Stimulated activated CD8-positive, alpha-beta memory T cell treated with anti-CD3 and anti-CD28 coated beads, Interleukin-2, amount 100 ng/mL, for 1 hour (primary cell): ENCODE measurements at regions not wholly inside any gene's neighbourhood (a gene's known extent, or its start where the extent isn't known, plus 50 kb on each side); places are given as distances from the start of the nearest gene placed in this dataset.
"Not testable (repeated sequence)": the region's sequence is repeated elsewhere in the genome, so short reads cannot be mapped to it uniquely, and the experiment has no call there.

ENCODE experiments used
- DNase-seq, 2 donors: peaks; one replicate each; pipeline ENCODE4 v3.0.0-alpha.2; 2020; ENCODE audit warnings: low read depth in 2 of 2

GRCh38 chr11:70892889-70893288 is 359.5 kb downstream of the SHANK2 start:
- no peak for DNase-seq

DNA sequence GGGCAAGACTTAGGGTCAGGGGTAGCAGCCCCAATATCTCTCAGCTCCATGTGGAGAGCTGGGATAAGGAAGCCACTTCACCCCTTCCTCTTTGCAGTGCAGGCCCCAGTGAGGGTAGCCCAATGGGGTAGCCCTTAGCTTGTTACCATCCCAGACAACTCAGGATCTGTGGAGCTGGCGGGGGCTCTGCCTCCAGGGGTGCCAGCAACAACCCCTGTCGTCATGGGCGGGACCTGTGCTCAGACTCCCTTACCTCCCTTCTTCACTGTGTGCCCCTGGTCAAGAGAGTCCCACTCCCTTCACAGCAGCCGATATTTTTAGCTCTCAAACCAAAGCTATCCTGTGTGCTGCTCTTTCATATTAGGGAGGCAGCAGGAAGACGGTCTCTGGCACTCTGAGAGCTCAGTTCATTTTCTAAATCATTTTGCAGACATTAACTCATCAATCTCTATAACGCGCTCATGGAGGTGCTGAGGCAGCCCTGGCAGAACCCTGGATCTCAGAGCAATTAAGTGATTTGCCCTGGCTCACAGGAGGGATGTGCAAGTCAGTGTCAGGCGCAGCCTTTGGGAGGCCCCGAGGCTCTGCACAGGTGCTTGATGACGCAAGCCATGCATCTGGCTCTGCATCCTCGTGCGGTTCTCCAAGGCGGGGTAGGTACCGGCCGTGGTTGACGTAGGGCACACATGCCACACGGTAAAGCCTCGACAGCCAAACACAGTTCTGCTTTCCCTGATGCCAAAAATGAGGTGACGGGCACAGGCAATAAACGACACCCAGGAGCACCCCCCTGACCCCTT is 357.6 kb downstream of the SHANK2 start:
- DNase-seq, result no peak

DNA sequence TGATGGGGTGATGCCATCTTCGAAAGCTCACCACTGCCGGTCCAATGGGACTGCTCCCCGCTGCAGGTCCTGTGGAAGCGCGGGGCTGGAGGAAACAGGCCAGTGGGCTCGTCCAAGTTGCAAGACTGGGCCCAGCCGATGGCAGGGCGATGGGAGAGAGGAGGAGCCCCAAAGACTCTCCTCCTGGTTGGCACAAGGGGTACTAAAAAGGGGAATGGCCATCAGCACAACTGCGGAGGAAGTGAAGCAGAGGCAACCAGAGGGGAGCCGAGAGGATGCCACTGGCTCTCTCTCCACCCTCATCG is 357.1 kb downstream of the SHANK2 start:
- no peak for DNase-seq

- no peak for DNase-seq
These were observed 354.9 kb downstream of the SHANK2 start for GRCh38 chr11:70897429-70897828.

DNA sequence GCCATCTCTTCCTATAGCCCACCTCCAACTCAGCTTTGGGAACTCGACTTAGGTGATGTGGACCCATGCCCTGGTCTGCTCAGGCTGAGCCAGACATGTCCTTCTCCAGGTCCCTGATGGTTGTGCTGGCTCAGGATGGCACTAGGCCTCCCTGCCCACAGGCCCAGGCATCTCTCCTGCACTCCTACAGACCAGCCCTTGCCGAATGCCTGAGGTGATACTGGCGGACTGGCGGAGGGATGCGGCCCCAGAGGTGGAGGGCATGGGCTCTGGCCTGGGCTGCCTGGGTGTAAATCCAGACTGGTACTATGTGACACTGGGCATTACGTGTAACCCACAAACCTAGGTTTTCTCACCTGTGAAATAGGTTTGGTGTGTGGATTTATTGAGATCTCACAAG is 352.8 kb downstream of the SHANK2 start:
- no peak for DNase-seq

- no peak for DNase-seq
These were observed 351.8 kb downstream of the SHANK2 start for GRCh38 chr11:70900540-70900939.

- no peak for DNase-seq
These were observed 350.3 kb downstream of the SHANK2 start for GRCh38 chr11:70901951-70902521.

DNA sequence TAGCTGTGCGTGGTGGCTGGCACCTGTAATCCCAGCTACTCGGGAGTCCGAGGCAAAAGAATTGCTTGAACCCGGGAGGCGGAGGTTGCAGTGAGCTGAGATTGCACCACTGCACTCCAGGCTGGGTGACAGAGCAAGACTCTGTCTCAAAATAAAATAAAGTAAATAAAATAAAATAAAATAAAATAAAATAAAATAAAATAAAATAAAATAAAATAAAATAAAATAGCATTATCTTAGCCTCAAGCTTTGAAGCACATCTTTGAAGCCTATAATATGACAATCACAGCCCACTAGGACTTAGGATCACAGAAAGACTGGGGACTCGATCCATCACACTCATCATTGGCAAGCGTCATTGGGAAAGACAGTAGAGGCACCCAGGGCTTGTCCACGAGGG is 349.1 kb downstream of the SHANK2 start:
- DNase-seq, result not testable (repeated sequence)

DNA sequence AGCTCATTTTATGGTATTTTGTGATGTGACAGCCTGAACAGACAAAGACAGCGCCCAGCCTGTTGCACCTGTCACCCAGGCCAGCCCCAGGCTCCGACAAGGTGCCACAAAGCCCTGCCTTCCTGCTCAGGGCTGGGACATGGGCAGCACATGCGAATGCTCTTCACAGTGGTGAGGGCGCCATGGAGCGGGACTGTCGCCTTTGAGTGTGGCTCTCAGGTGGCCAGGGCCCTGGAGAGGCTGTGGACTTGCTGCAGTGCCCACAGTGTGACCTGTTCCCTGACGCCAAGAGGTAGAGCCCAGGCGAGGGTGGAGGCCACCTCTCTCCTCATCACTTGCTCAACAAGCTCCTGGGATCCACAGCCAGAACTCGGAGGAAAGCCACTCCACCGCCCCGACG is 346.3 kb downstream of the SHANK2 start:
- no peak for DNase-seq

DNA sequence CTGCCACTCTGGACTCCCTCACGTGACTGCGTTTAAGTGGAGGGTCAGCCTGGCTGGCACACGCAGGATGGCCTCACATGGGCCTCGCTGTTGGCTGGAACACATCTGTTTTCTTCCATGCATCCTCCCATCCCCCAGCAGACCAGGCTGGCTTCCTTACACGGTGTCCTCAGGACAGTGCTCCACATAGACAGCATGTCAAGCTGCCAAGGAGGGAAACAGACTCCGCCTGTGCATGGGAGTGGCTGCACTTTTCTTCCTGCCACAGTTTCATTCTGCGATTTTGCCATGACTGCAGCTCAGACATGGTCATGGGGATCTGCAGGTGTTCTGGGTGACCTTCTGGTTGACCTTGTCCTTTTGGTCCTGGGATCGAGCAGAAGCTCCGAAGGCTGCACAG is 344.2 kb downstream of the SHANK2 start:
- no peak for DNase-seq

DNA sequence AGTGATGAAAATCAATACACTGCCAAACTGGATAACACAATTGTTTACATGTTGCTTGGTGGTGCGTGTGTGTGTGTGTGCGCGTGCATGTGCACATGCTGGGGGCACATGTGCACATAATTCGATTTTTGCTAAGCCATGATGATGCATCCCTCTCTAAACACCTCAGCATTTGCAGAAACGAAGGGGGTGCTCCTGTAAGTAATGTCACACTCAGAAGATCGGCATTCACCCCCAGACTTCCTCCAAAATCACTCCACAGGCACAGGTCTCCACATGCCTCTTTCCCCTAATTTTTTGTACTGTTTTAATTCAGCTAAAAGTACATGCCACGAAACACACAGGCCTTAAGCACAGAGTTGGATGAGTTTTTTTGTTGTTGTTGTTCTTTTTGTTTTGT is 341.5 kb downstream of the SHANK2 start:
- DNase-seq, result no peak

DNA sequence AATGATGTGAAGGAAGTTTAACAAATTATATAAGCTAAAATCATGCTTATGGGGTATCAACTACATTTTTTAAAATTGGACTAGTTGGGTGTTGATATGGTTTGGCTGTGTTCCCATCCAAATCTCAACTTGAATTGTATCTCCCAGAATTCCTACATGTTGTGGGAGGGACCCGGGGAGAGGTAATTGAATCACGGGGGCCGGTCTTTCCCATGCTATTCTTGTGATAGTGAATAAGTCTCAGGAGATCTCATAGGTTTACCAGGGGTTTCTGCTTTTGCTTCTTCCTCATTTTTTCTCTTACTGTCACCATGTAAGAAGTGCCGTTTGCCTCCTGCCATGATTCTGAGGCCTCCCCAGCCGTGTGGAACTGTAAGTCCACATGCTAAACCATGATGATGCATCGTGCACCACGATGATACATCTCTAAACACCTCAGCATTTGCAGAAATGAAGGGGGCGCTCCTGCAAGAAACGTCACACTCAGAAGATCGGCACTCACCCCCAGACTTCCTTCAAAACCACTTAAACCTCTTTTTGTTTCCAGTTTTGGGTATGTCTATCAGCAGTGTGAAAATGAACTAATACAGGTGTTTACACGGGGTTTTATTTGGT is 340.0 kb downstream of the SHANK2 start:
- DNase-seq, result no peak

DNA sequence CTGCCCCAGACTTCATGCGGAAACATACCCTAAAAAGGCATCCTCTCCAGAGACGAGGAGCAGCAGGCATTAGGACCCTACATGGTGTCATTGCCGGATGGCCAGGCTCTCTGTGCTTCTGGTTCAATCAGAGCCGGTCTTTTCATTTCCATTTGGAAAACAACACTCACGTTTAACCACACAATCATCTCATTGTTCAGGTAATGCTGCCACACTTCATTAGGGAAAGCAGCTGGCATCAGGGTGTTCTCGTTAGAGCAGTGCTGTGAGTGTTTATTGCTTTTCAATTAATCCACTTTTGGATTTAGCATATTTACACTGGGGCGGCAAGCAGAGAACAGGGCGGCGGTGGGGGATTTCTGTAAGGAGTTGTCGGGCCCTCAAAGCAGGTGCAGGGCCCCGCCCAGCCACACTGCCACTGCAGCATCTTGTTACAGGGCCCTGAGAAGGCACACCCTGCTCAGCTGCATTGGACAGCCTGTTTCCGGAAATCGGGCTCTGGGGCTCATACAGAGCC is 338.6 kb downstream of the SHANK2 start:
- DNase-seq, result no peak

- no peak for DNase-seq
These were observed 337.9 kb downstream of the SHANK2 start for GRCh38 chr11:70914496-70914895.

- no peak for DNase-seq
These were observed 337.0 kb downstream of the SHANK2 start for GRCh38 chr11:70915158-70915985.

- no peak for DNase-seq
These were observed 336.0 kb downstream of the SHANK2 start for GRCh38 chr11:70916351-70916750.

DNA sequence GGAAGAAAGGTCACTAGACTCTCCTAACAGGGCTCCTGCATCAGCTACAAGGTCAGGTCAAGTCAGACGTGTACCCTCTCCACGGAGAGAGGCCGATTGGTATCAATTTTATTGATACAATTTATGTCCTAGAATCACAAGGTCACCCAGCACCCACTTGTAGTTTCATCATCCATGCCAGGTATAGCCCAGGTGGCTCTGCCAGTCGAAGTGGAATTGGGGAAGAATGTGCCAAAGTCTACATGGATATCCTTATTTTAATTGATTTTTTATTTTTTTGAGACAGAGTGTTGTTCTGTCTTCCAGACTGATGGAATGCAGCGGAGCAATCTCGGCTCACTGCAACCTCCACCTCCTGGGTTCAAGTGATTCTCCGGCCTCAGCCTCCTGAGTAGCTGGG is 334.1 kb downstream of the SHANK2 start:
- no peak for DNase-seq

GRCh38 chr11:70921804-70922203 is 330.6 kb downstream of the SHANK2 start:
- no peak for DNase-seq

- no peak for DNase-seq
These were observed 328.3 kb downstream of the SHANK2 start for GRCh38 chr11:70924108-70924507.

GRCh38 chr11:70925238-70925637 is 327.1 kb downstream of the SHANK2 start:
- DNase-seq, result no peak

GRCh38 chr11:70926543-70927201 is 325.7 kb downstream of the SHANK2 start:
- DNase-seq, result no peak
